ENCODE measurements at regions not wholly inside any gene's neighbourhood (a gene's known extent, or its start where the extent isn't known, plus 50 kb on each side); places are given as distances from the start of the nearest gene placed in this dataset.

GRCh38 chr10:128853537-128853936 is 613.5 kb upstream of the MGMT start:
- Histone ChIP-seq H3K9me3 (ENCODE audit: low read depth) (no peaks in the 10 kb centered on the region), H3K4me2 (peak overlapping the region; percentile 34), H3K36me3 (replicated peaks; ENCODE audit: insufficient read depth, low read depth) (no peaks in the 10 kb centered on the region), H3K27ac (peak overlapping the region; percentile 91), H3K4me1 (ENCODE audit: insufficient read depth) (peaks cover 29% of the 10 kb centered on the region), H3K4me3 (no peak overlapping the region), H2AFZ (no peak overlapping the region), H3K79me2 (no peaks in the 10 kb centered on the region), H3K27me3 (no peaks in the 10 kb centered on the region), H4K20me1 (ENCODE audit: insufficient read depth, poor library complexity, severe bottlenecking) (no peaks in the 10 kb centered on the region), H3K9me2 (replicated peaks; ENCODE audit: insufficient read depth) (no peaks in the 10 kb centered on the region)
- TF ChIP-seq CTCF (IDR thresholded peaks at IDR 0.05; ENCODE audit: poor library complexity) = no peak
- TF ChIP-seq EZH2phosphoT487 (IDR thresholded peaks at IDR 0.05; ENCODE audit: low read depth, severe bottlenecking, unreplicated experiment) = no peak
- TF ChIP-seq EZH2 (IDR thresholded peaks at IDR 0.05; ENCODE audit: borderline replicate concordance) = no peak
- 86% methylated on average over 8 of the region's 8 CpGs for WGBS (ENCODE audit: low lambda C conversion rate, missing lambda C conversion rate)
- no peak for DNase-seq (ENCODE audit: low spot score)

- Histone ChIP-seq H3K79me2 (no peaks in the 10 kb centered on the region), H3K9me2 (replicated peaks; ENCODE audit: insufficient read depth) (no peaks in the 10 kb centered on the region), H3K27me3 (no peaks in the 10 kb centered on the region), H3K9me3 (ENCODE audit: low read depth) (no peaks in the 10 kb centered on the region), H3K27ac (peak overlapping the region; percentile 91), H3K4me2 (peak overlapping the region; percentile 34), H3K4me1 (ENCODE audit: insufficient read depth) (peaks cover 29% of the 10 kb centered on the region), H2AFZ (peak overlapping the region; percentile 15), H3K36me3 (replicated peaks; ENCODE audit: insufficient read depth, low read depth) (no peaks in the 10 kb centered on the region), H4K20me1 (ENCODE audit: insufficient read depth, poor library complexity, severe bottlenecking) (no peaks in the 10 kb centered on the region), H3K4me3 (no peak overlapping the region)
- WGBS (ENCODE audit: low lambda C conversion rate, missing lambda C conversion rate) = 56% methylated on average over 1 of the region's 1 CpG
- no peak for DNase-seq (ENCODE audit: low spot score)
- TF ChIP-seq CTCF (IDR thresholded peaks at IDR 0.05; ENCODE audit: poor library complexity) (no peak), EZH2phosphoT487 (IDR thresholded peaks at IDR 0.05; ENCODE audit: low read depth, severe bottlenecking, unreplicated experiment) (no peak), EZH2 (IDR thresholded peaks at IDR 0.05; ENCODE audit: borderline replicate concordance) (no peak)
Measured at GRCh38 chr10:128854204-128854603, 612.8 kb upstream of the MGMT start.

GRCh38 chr10:128854963-128855362 is 612.1 kb upstream of the MGMT start:
- Histone ChIP-seq H3K4me1 (ENCODE audit: insufficient read depth) (peaks cover 29% of the 10 kb centered on the region), H3K4me3 (no peak overlapping the region), H3K9me2 (replicated peaks; ENCODE audit: insufficient read depth) (no peaks in the 10 kb centered on the region), H3K79me2 (no peaks in the 10 kb centered on the region), H3K4me2 (peak overlapping the region; percentile 55), H3K27ac (peak overlapping the region; percentile 91), H3K9me3 (ENCODE audit: low read depth) (no peaks in the 10 kb centered on the region), H2AFZ (peak overlapping the region; percentile 15), H4K20me1 (ENCODE audit: insufficient read depth, poor library complexity, severe bottlenecking) (no peaks in the 10 kb centered on the region), H3K36me3 (replicated peaks; ENCODE audit: insufficient read depth, low read depth) (no peaks in the 10 kb centered on the region), H3K27me3 (no peaks in the 10 kb centered on the region)
- TF ChIP-seq EZH2phosphoT487 (IDR thresholded peaks at IDR 0.05; ENCODE audit: low read depth, severe bottlenecking, unreplicated experiment) (no peak), EZH2 (IDR thresholded peaks at IDR 0.05; ENCODE audit: borderline replicate concordance) (no peak), CTCF (IDR thresholded peaks at IDR 0.05; ENCODE audit: poor library complexity) (no peak)
- WGBS (ENCODE audit: low lambda C conversion rate, missing lambda C conversion rate) = 5% methylated on average over 5 of the region's 5 CpGs
- peak; percentile 86 for DNase-seq (ENCODE audit: low spot score)
